H9 (cell line): ENCODE measurements at regions not wholly inside any gene's neighbourhood (a gene's known extent, or its start where the extent isn't known, plus 50 kb on each side); places are given as distances from the start of the nearest gene placed in this dataset.

ENCODE experiments used
- DNase-seq: peaks from one replicate; pipeline ENCODE4 v3.0.0-alpha.2; 2017
- H2AFZ ChIP-seq: one replicate; pipeline ENCODE4 v1.6.1; 2013; ENCODE audit warnings: mild to moderate bottlenecking, low read length, control low read depth, moderate library complexity
- H2AK5ac ChIP-seq: 2 replicates; pipeline ENCODE4 v1.6.1; 2013; ENCODE audit warnings: low read length, control low read depth, mixed read lengths; ENCODE audit not compliant: insufficient read length
- H2BK120ac ChIP-seq: one replicate; pipeline ENCODE4 v1.6.1; 2013; ENCODE audit warnings: low read depth, mild to moderate bottlenecking, low read length, control low read depth, inconsistent platforms; ENCODE audit not compliant: poor library complexity, severe bottlenecking
- H2BK12ac ChIP-seq: 2 replicates; pipeline ENCODE4 v1.6.1; 2013; ENCODE audit warnings: low read length, control low read depth, mixed read lengths, low read depth; ENCODE audit not compliant: insufficient read length
- H2BK15ac ChIP-seq: 2 replicates; pipeline ENCODE4 v1.6.1; 2013; ENCODE audit warnings: low read depth, low read length, control low read depth
- H2BK20ac ChIP-seq: one replicate; pipeline ENCODE4 v1.6.1; 2013; ENCODE audit warnings: low read depth, mild to moderate bottlenecking, low read length, control low read depth, inconsistent platforms; ENCODE audit not compliant: poor library complexity, severe bottlenecking
- H2BK5ac ChIP-seq: 2 replicates; pipeline ENCODE4 v1.6.1; 2013; ENCODE audit warnings: low read length, control low read depth, mixed read lengths; ENCODE audit not compliant: insufficient read length
- H3K14ac ChIP-seq: 2 replicates; pipeline ENCODE4 v1.6.1; 2013; ENCODE audit warnings: low read length, control low read depth; ENCODE audit not compliant: insufficient read depth
- H3K18ac ChIP-seq: 2 replicates; pipeline ENCODE4 v1.6.1; 2013; ENCODE audit warnings: low read depth, mild to moderate bottlenecking, mixed read lengths, low read length, control low read depth; ENCODE audit not compliant: insufficient read length
- H3K23ac ChIP-seq: 2 replicates; pipeline ENCODE4 v1.6.1; 2013; ENCODE audit warnings: low read length, control low read depth, mixed read lengths, low read depth; ENCODE audit not compliant: insufficient read length
- H3K23me2 ChIP-seq: 2 replicates; pipeline ENCODE4 v1.6.1; 2013; ENCODE audit warnings: low read depth, mild to moderate bottlenecking, mixed read lengths, low read length, control low read depth; ENCODE audit not compliant: insufficient read length, poor library complexity, severe bottlenecking
- H3K27ac ChIP-seq: 2 replicates; pipeline ENCODE4 v1.5.1; 2013; ENCODE audit warnings: low read length, control low read depth, mixed read lengths, low read depth; ENCODE audit not compliant: insufficient read length
- H3K27me3 ChIP-seq: 2 replicates; pipeline ENCODE4 v1.6.1; 2013; ENCODE audit warnings: low read length, control low read depth, inconsistent platforms; ENCODE audit not compliant: insufficient read depth
- H3K4ac ChIP-seq: 2 replicates; pipeline ENCODE4 v1.6.1; 2013; ENCODE audit warnings: low read depth, mild to moderate bottlenecking, control low read depth, inconsistent platforms, low read length, moderate library complexity
- H3K4me1 ChIP-seq: 2 replicates; pipeline ENCODE4 v1.6.1; 2013; ENCODE audit warnings: low read length, control low read depth, inconsistent platforms; ENCODE audit not compliant: insufficient read depth
- H3K4me2 ChIP-seq: 2 replicates; pipeline ENCODE4 v1.6.1; 2013; ENCODE audit warnings: low read length, control low read depth, mixed read lengths; ENCODE audit not compliant: insufficient read length, insufficient read depth
- H3K56ac ChIP-seq: 2 replicates; pipeline ENCODE4 v1.6.1; 2013; ENCODE audit warnings: low read depth, mild to moderate bottlenecking, mixed read lengths, low read length, control low read depth; ENCODE audit not compliant: insufficient read length
- H3K79me1 ChIP-seq: 2 replicates; pipeline ENCODE4 v1.6.1; 2013; ENCODE audit warnings: low read depth, mild to moderate bottlenecking, moderate library complexity, low read length, control low read depth, inconsistent platforms; ENCODE audit not compliant: insufficient read depth, poor library complexity, severe bottlenecking
- H3K79me2 ChIP-seq: 2 replicates; pipeline ENCODE4 v1.6.1; 2013; ENCODE audit warnings: low read length, control low read depth, inconsistent platforms; ENCODE audit not compliant: insufficient read depth
- H3K9ac ChIP-seq: 2 replicates; pipeline ENCODE4 v1.6.1; 2013; ENCODE audit warnings: low read length, control low read depth, mixed read lengths; ENCODE audit not compliant: insufficient read length; ENCODE audit errors: extremely low read depth
- H3K9me3 ChIP-seq: one replicate; pipeline ENCODE4 v1.6.1; 2013; ENCODE audit warnings: low read depth, low read length, inconsistent platforms; ENCODE audit not compliant: control insufficient read depth
- H3T11ph ChIP-seq: one replicate; pipeline ENCODE4 v1.6.1; 2013; ENCODE audit warnings: mild to moderate bottlenecking, low read length, control low read depth, inconsistent platforms
- H4K20me1 ChIP-seq: one replicate; pipeline ENCODE4 v1.6.1; 2013; ENCODE audit not compliant: control insufficient read depth, insufficient read length, insufficient read depth
- H4K5ac ChIP-seq: 2 replicates; pipeline ENCODE4 v1.6.1; 2013; ENCODE audit warnings: low read depth, mild to moderate bottlenecking, mixed read lengths, low read length, control low read depth; ENCODE audit not compliant: insufficient read length
- H4K8ac ChIP-seq: replicated peaks from 2 replicates; pipeline ENCODE4 v1.6.1; 2013; ENCODE audit warnings: low read length, control low read depth, mixed read lengths, low read depth; ENCODE audit not compliant: insufficient read length
- H4K91ac ChIP-seq: 2 replicates; pipeline ENCODE4 v1.6.1; 2013; ENCODE audit warnings: low read depth, mild to moderate bottlenecking, moderate library complexity, mixed read lengths, low read length, control low read depth; ENCODE audit not compliant: insufficient read length
- H3K27ac Mint-ChIP-seq, 3 experiments: 2 replicates in 2 of 3; 3 replicates in 1 of 3; pipeline ENCODE4 v1.8.0; 2020 to 2021; ENCODE audit warnings: mixed read lengths in 3 of 3, mild to moderate bottlenecking in 1 of 3, moderate library complexity in 1 of 3
- H3K27me3 Mint-ChIP-seq: 2 replicates; pipeline ENCODE4 v1.8.0; 2021; ENCODE audit warnings: low read depth, mild to moderate bottlenecking, moderate library complexity, mixed read lengths
- H3K36me3 Mint-ChIP-seq, 3 experiments: 2 replicates in 2 of 3; 3 replicates in 1 of 3; pipeline ENCODE4 v1.8.0; 2020 to 2021; ENCODE audit warnings: low read depth in 3 of 3, mixed read lengths in 3 of 3; ENCODE audit not compliant: insufficient read depth in 1 of 3
- H3K4me1 Mint-ChIP-seq, 2 experiments: 2 replicates each; pipeline ENCODE4 v1.8.0; 2020; ENCODE audit warnings: mixed read lengths in 2 of 2
- H3K4me3 Mint-ChIP-seq, 2 experiments: 2 replicates in 1 of 2; 3 replicates in 1 of 2; pipeline ENCODE4 v1.8.0; 2020 to 2021; ENCODE audit warnings: mild to moderate bottlenecking in 2 of 2, mixed read lengths in 2 of 2, moderate library complexity in 1 of 2
- H3K9me3 Mint-ChIP-seq, 2 experiments: 2 replicates in 1 of 2; 3 replicates in 1 of 2; pipeline ENCODE4 v1.8.0; 2020; ENCODE audit warnings: mild to moderate bottlenecking in 2 of 2, mixed read lengths in 2 of 2, moderate library complexity in 1 of 2
- WGBS: extraction: QIAGEN DNeasy Blood & Tissue Kit; methylation state at CpG from one replicate; pipeline ENCODE4 v1.1.7; 2013; ENCODE audit warnings: missing lambda C conversion rate, low lambda C conversion rate, mixed read lengths; ENCODE audit not compliant: insufficient read length; ENCODE audit errors: extremely low coverage; 5-methylcytosine and 5-hydroxymethylcytosine counted together
- TF ChIP-seq, protein P1 (sequence below): fragments of 200-600 bp; sonication (generic); conservative IDR thresholded peaks from 3 replicates; pipeline ENCODE4 v1.8.0; 2021; ENCODE audit warnings: antibody characterized with exemption, mild to moderate bottlenecking

DNA sequence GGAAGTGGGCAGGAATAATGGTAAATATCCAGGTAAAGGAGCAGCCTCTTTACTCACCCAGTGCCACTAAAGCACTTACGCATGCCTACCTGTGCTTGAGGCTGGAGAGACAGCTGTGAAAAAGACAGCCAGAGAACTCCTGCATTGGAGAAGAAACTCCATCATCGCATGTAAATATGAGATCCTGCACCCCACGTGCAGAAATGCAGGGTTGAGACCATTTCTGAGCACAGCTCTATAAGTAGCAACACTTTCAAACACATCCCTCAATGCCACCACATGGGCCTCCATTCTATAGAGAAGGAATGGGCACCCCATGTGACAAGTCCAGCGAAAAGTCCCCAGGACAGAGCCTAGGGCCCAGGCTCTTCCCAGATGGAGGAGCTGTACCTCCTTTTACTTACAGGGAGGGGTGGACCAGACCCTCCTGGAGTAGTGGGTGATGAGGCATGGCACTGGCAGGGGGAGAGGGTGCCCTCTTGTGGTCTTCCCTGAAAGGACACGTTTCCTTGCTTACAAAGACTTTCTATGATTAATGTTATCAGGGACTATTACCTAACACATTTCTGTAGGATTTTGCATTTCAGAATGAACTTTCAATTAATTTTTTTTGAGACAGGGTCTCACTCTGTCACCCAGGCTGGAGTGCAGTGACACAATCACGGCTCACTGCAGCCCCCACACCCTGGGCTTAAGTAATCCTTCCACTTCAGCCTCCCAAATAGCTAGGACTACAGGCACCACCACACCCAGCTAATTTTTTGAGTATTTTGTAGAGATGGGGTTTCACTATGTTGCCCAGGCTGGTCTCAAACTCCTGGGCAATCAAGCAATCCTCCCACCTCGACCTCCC is 55.3 kb upstream of the IL17B start:
- DNase-seq: peak; percentile 81
- peaks cover 2% of the 10 kb centered on the region; the same call in 1 of the 2 replicates for H3K27me3 Mint-ChIP-seq
- Histone ChIP-seq H3K18ac (no peak overlapping the region), H3K79me2 (no peaks in the 10 kb centered on the region), H3K4me2 (no peak overlapping the region), H4K20me1 (no peaks in the 10 kb centered on the region), H2AFZ (no peak overlapping the region), H2BK120ac (no peak overlapping the region), H2BK15ac (no peak overlapping the region), H4K91ac (no peak overlapping the region), H4K8ac (no peak overlapping the region), H3T11ph (no peak overlapping the region), H2BK12ac (no peak overlapping the region), H3K4me1 (peaks cover 5% of the 10 kb centered on the region; the same call in 1 of the 2 replicates), H2AK5ac (no peak overlapping the region), H3K9ac (no peak overlapping the region), H3K27me3 (no peaks in the 10 kb centered on the region), H3K56ac (no peak overlapping the region), H3K4ac (no peak overlapping the region), H2BK20ac (no peak overlapping the region), H2BK5ac (no peak overlapping the region), H3K23me2 (no peaks in the 10 kb centered on the region), H3K23ac (no peak overlapping the region), H3K14ac (no peak overlapping the region), H3K27ac (no peak overlapping the region), H4K5ac (no peak overlapping the region), H3K9me3 (no peaks in the 10 kb centered on the region), H3K79me1 (no peaks in the 10 kb centered on the region)
- H3K36me3 Mint-ChIP-seq: no peaks in the 10 kb centered on the region
- H3K4me3 Mint-ChIP-seq: peak overlapping the region in 1 of 2 experiments; percentile 44; a peak in 1 of 5 replicates
- TF ChIP-seq, protein P1, sequence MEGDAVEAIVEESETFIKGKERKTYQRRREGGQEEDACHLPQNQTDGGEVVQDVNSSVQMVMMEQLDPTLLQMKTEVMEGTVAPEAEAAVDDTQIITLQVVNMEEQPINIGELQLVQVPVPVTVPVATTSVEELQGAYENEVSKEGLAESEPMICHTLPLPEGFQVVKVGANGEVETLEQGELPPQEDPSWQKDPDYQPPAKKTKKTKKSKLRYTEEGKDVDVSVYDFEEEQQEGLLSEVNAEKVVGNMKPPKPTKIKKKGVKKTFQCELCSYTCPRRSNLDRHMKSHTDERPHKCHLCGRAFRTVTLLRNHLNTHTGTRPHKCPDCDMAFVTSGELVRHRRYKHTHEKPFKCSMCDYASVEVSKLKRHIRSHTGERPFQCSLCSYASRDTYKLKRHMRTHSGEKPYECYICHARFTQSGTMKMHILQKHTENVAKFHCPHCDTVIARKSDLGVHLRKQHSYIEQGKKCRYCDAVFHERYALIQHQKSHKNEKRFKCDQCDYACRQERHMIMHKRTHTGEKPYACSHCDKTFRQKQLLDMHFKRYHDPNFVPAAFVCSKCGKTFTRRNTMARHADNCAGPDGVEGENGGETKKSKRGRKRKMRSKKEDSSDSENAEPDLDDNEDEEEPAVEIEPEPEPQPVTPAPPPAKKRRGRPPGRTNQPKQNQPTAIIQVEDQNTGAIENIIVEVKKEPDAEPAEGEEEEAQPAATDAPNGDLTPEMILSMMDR: peak; percentile 93
- no CpG with 5 or more reads among the region's 7 CpGs for WGBS
- H3K4me1 Mint-ChIP-seq: peaks cover 19 to 33% of the 10 kb centered on the region in 2 experiments
- no peaks in the 10 kb centered on the region for H3K9me3 Mint-ChIP-seq
- 0 out of 7 replicates have a peak overlapping the region, but pooled peaks of 1 of the 3 experiments have one; percentile 61 for H3K27ac Mint-ChIP-seq
